ENCODE measurements at regions not wholly inside any gene's neighbourhood (a gene's known extent, or its start where the extent isn't known, plus 50 kb on each side); places are given as distances from the start of the nearest gene placed in this dataset.

DNA sequence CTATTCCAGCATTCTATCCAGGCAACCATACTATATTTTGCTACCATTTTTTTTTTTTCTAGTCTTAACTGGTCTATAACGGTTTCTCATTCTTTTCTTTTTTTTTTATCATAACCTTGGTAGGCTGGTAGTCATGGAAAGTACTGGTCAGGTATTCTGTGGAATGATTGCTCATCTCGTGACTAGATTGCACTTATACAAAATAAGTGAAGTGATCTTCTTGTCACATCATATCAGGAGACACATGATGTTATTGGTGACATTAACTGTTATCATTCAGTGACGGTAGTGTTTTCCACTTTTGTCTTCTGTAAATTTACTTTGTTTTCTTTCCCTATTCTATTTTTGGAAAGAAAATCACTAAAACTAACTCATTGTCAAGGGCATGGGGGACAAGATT is 239.3 kb upstream of the SLITRK6 start:
- Histone ChIP-seq H3K4me2 (ENCODE audit: low read length) (no peak overlapping the region), H3K9me3 (ENCODE audit: control insufficient read depth, low read length) (no peaks in the 10 kb centered on the region), H3K9ac (no peak overlapping the region), H3K79me2 (no peaks in the 10 kb centered on the region), H3K27ac (no peak overlapping the region), H3K27me3 (ENCODE audit: control insufficient read depth, insufficient read depth, low read length) (no peaks in the 10 kb centered on the region), H3K4me3 (ENCODE audit: low read depth, low read length) (no peak overlapping the region), H3K36me3 (ENCODE audit: control insufficient read depth, insufficient read depth, low read length) (no peaks in the 10 kb centered on the region), H3K4me1 (no peaks in the 10 kb centered on the region), H2AFZ (no peak overlapping the region)
- TF ChIP-seq, protein P1, sequence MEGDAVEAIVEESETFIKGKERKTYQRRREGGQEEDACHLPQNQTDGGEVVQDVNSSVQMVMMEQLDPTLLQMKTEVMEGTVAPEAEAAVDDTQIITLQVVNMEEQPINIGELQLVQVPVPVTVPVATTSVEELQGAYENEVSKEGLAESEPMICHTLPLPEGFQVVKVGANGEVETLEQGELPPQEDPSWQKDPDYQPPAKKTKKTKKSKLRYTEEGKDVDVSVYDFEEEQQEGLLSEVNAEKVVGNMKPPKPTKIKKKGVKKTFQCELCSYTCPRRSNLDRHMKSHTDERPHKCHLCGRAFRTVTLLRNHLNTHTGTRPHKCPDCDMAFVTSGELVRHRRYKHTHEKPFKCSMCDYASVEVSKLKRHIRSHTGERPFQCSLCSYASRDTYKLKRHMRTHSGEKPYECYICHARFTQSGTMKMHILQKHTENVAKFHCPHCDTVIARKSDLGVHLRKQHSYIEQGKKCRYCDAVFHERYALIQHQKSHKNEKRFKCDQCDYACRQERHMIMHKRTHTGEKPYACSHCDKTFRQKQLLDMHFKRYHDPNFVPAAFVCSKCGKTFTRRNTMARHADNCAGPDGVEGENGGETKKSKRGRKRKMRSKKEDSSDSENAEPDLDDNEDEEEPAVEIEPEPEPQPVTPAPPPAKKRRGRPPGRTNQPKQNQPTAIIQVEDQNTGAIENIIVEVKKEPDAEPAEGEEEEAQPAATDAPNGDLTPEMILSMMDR (IDR thresholded peaks at IDR 0.05): no peak

DNA sequence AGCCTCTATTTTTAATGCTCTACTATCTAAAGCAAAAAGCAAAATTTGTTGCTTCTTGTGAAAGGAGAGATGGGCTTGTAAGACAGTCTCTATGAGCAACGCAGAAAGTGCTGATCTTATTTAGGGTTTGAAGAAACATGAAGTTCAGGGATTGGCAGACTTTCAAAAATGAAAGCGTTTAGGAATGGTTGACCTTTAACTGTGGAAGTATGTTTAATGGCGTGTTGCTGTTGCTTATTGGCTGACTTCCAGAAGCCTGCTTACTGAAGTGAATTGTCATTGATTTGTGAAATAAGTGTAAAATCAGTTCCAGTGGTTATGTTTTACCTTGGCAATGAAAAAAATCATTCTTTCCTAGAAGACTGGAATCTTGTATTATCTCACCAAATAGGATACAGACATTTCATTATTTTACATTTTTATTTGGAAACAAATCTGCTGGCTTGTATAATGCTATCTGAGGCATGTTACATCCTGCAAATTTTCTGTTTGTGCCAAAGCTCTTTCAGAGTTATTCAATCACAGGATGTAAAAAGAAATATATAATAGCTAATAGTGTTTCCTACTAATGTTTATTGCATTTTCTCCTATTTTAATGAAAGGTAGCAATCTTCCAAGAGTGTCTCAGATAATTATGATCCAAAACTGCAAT is 221.3 kb upstream of the SLITRK6 start:
- no peaks in the 10 kb centered on the region for H3K27me3 ChIP-seq (ENCODE audit: control insufficient read depth, insufficient read depth, low read length)
- no peaks in the 10 kb centered on the region for H3K36me3 ChIP-seq (ENCODE audit: control insufficient read depth, insufficient read depth, low read length)
- H3K4me2 ChIP-seq (ENCODE audit: low read length): peak overlapping the region; percentile 47
- no peaks in the 10 kb centered on the region for H3K79me2 ChIP-seq
- no peak overlapping the region for H3K9ac ChIP-seq
- no peak overlapping the region for H3K27ac ChIP-seq
- TF ChIP-seq, protein P1 (IDR thresholded peaks at IDR 0.05): no peak
- H3K4me1 ChIP-seq: no peaks in the 10 kb centered on the region
- no peaks in the 10 kb centered on the region for H3K9me3 ChIP-seq (ENCODE audit: control insufficient read depth, low read length)
- no peak overlapping the region for H2AFZ ChIP-seq
- no peak overlapping the region for H3K4me3 ChIP-seq (ENCODE audit: low read depth, low read length)

- H3K9ac ChIP-seq: no peak overlapping the region
- TF ChIP-seq, protein P1 (IDR thresholded peaks at IDR 0.05): no peak
- H3K27me3 ChIP-seq (ENCODE audit: control insufficient read depth, insufficient read depth, low read length): no peaks in the 10 kb centered on the region
- no peaks in the 10 kb centered on the region for H3K9me3 ChIP-seq (ENCODE audit: control insufficient read depth, low read length)
- no peak overlapping the region for H2AFZ ChIP-seq
- no peaks in the 10 kb centered on the region for H3K79me2 ChIP-seq
- H3K4me1 ChIP-seq: no peaks in the 10 kb centered on the region
- no peak overlapping the region for H3K27ac ChIP-seq
- no peak overlapping the region for H3K4me3 ChIP-seq (ENCODE audit: low read depth, low read length)
- H3K4me2 ChIP-seq (ENCODE audit: low read length): no peak overlapping the region
- H3K36me3 ChIP-seq (ENCODE audit: control insufficient read depth, insufficient read depth, low read length): no peaks in the 10 kb centered on the region
These were observed 207.1 kb upstream of the SLITRK6 start for GRCh38 chr13:86006317-86006716.

- H3K36me3 ChIP-seq (ENCODE audit: control insufficient read depth, insufficient read depth, low read length): no peaks in the 10 kb centered on the region
- TF ChIP-seq, protein P1 (IDR thresholded peaks at IDR 0.05): no peak
- H3K4me1 ChIP-seq: no peaks in the 10 kb centered on the region
- H3K79me2 ChIP-seq: no peaks in the 10 kb centered on the region
- H3K27me3 ChIP-seq (ENCODE audit: control insufficient read depth, insufficient read depth, low read length): no peaks in the 10 kb centered on the region
- H3K9me3 ChIP-seq (ENCODE audit: control insufficient read depth, low read length): no peaks in the 10 kb centered on the region
- no peak overlapping the region for H3K4me2 ChIP-seq (ENCODE audit: low read length)
- no peak overlapping the region for H3K27ac ChIP-seq
- no peak overlapping the region for H3K4me3 ChIP-seq (ENCODE audit: low read depth, low read length)
- no peak overlapping the region for H3K9ac ChIP-seq
- H2AFZ ChIP-seq: no peak overlapping the region
These were observed 203.8 kb upstream of the SLITRK6 start for GRCh38 chr13:86003029-86003428.

DNA sequence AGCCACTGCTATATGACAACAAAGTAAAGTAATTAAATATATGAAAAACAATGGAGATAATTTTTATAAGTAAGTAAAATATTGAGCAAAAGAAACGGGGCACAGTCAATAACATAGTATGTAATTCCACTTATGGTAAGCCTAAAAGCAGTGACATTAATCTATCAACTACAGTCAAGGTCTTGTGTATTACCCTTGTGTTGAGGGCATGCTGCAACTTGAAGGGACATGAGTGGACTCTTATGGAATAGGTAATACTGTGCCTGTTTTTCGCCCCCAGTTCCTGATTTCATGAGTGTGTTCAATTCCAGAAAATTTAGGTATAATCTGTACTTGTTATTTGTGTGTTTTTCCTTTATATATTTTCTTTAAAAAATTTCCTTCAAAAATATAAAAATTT is 201.3 kb upstream of the SLITRK6 start:
- TF ChIP-seq, protein P1 (IDR thresholded peaks at IDR 0.05): no peak
- Histone ChIP-seq H3K4me3 (ENCODE audit: low read depth, low read length) (no peak overlapping the region), H3K4me1 (no peaks in the 10 kb centered on the region), H3K9ac (no peak overlapping the region), H3K4me2 (ENCODE audit: low read length) (no peak overlapping the region), H3K27me3 (ENCODE audit: control insufficient read depth, insufficient read depth, low read length) (no peaks in the 10 kb centered on the region), H3K9me3 (ENCODE audit: control insufficient read depth, low read length) (no peaks in the 10 kb centered on the region), H3K36me3 (ENCODE audit: control insufficient read depth, insufficient read depth, low read length) (no peaks in the 10 kb centered on the region), H2AFZ (no peak overlapping the region), H3K79me2 (no peaks in the 10 kb centered on the region), H3K27ac (no peak overlapping the region)
